VCaP (cell line): ENCODE measurements at regions not wholly inside any gene's neighbourhood (a gene's known extent, or its start where the extent isn't known, plus 50 kb on each side); places are given as distances from the start of the nearest gene placed in this dataset.

Experiments
- H3K27ac ChIP-seq: fragments of 450-650 bp; 2 replicates; pipeline ENCODE4 v1.5.1; 2017
- TF ChIP-seq, protein P1 (sequence below): fragments of 450-650 bp; conservative IDR thresholded peaks from 2 replicates; pipeline ENCODE4 v1.5.1; 2017; ENCODE audit warnings: mild to moderate bottlenecking, moderate library complexity

DNA sequence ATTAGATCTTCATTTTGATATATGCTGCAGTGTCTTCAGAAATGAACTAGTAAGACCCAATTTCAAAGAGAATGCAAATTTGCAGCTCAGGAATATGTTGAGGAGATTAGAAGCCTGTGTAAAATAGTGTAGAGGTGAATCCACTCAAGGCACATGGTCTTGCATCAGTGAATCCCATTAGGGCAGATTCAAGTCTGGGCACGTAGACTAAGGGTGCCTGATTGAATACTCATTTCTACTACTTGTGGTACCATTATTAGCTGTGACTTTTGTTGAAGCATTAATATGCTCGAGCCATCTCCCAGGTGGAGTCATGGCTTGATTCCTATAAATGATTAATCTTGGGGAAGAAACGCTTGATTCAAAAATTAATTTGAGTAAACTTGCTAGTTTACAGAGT is 129.4 kb downstream of the AKAP11 start:
- no peak overlapping the region for H3K27ac ChIP-seq
- TF ChIP-seq, protein P1, sequence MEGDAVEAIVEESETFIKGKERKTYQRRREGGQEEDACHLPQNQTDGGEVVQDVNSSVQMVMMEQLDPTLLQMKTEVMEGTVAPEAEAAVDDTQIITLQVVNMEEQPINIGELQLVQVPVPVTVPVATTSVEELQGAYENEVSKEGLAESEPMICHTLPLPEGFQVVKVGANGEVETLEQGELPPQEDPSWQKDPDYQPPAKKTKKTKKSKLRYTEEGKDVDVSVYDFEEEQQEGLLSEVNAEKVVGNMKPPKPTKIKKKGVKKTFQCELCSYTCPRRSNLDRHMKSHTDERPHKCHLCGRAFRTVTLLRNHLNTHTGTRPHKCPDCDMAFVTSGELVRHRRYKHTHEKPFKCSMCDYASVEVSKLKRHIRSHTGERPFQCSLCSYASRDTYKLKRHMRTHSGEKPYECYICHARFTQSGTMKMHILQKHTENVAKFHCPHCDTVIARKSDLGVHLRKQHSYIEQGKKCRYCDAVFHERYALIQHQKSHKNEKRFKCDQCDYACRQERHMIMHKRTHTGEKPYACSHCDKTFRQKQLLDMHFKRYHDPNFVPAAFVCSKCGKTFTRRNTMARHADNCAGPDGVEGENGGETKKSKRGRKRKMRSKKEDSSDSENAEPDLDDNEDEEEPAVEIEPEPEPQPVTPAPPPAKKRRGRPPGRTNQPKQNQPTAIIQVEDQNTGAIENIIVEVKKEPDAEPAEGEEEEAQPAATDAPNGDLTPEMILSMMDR: no peak

DNA sequence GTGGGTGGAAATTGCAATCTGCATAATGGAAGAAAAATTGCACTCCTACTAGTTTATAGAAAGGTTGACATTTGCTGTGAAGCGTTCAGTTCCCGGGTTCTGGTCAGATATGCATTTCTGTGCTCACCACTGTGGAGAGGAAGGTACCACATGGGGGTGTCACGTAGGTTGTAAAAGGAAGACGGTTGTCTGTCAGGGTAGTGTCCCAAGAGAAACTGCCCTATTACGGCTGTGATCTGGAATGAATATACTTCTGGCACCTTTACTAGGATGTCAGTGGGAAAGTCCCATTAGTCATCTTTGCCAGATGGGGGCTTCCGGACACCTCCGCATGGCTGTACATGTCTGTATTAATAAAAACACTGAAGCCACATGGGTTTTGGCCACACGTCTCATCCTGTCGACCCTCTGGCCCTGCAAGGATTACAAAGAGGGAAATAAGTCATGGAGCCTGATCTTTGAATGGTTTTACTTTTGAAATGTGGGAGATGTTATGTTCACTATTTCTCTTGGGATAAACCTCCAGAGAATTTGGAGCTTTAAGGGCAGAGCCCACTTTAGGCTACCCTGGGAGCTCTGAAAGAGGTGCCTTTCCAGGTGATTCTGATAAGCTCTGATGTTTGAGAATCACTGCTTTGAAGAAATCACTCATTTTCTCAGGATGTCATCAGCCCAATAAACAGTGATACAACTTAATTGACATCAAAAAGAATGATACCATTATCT is 133.9 kb downstream of the AKAP11 start:
- TF ChIP-seq, protein P1: no peak
- no peak overlapping the region for H3K27ac ChIP-seq

DNA sequence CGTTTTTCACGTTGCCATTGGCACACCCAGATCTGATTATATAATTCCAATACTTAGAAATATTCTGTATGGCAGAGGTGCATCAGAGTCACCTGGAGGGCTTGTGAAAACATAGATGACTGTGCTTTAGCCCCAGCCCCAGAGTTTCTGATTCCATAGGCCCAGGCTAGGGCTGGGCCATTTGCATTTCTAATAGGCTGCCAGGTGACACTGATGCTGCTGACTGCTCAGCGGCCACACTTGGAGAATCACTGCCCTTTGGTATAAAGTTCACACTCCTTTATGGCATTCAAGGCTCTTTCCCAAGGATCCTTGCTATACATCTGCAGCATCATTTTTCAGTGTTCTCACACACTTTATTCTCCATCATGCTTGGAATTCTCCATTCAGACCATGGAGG is 137.1 kb downstream of the AKAP11 start:
- H3K27ac ChIP-seq: no peak overlapping the region
- TF ChIP-seq, protein P1: no peak

DNA sequence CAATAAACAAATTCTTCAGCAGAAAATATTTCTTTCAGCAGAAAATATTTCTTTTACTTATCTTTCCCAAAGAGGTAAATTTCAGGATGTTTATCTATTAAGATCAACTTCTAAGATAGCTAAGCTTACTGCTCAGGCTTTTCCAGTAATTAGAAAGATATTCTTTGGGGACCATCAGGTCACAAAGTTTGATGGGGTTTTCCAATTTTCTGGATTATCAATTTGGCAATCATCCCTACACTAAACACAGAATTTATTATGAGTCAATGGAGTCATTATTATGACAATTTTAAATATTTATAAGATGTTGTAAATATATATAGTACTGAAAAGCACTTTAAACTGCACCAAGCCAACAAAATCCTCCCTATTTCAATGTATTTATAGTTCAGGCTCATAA is 137.6 kb downstream of the AKAP11 start:
- no peak overlapping the region for H3K27ac ChIP-seq

DNA sequence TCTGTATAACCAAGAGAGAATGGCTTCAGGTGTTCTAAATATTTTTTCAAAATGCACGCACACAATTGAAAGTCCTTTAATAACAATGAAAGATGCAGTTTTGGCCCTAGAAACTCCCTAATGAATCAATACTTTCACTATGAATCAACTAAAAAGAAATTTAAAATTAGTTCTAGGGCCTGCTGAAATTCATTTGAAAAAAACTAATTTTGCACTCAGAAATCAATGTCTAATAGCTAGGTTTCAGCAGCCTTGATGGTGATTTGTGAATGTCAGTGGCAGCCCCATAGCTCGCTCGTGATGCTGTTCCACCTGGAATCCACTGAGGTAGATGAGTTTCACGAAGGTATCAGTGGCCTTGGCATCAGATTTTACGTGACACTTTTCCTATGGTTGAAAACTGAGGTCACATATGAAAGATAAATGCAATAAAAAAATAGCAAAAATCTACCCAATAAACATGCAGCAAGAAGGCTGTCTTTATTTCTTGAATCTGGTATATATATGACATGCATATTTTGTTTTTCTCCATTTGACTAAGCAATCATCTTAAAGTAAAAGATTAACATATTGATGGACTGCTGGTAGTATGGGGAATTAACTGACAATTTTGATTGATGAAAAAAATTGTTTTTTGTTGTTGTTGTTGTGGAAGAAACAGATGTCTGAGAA is 141.0 kb downstream of the AKAP11 start:
- TF ChIP-seq, protein P1: no peak

More for the DNA sequence above, 137.6 kb downstream of the AKAP11 start:
- TF ChIP-seq, protein P1: no peak

DNA sequence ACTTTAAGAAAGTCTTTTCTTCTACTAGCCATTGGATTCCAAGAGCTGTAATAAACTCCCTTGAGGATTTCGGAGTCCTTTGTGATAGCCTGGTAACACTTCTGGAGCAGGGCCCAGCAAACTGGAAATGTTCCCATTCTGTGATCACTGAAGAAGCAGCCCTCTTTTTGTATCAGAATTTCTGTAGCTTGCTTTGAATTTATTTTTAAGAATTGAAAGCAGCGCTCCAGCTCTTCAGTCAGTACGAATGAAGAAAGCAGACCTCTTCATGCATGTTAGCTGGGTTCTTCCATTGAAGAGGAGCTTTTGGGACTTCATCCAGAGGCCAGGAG is 141.5 kb downstream of the AKAP11 start:
- TF ChIP-seq, protein P1: no peak

More for the DNA sequence above, 141.0 kb downstream of the AKAP11 start:
- no peak overlapping the region for H3K27ac ChIP-seq

DNA sequence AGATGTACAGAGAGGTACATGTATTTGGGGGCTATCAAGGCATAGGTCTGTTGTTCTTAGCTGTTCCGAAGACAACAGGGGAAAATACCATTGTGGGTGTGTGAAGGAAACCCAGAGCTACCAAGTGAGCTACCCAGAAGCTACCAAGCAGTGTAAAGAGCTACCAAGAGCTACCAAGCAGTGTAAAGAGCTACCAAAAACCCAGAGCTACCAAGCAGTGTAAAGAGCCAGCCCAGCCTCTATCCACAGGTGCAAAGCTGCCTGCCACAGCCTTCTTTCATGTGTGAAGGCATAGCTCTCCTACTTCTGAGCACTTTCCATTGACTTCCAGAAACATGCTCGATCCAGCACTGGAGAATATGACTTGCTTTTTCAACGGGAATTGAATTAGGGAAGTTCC is 145.7 kb downstream of the AKAP11 start:
- no peak overlapping the region for H3K27ac ChIP-seq
- TF ChIP-seq, protein P1: no peak

More for the DNA sequence above, 141.5 kb downstream of the AKAP11 start:
- no peak overlapping the region for H3K27ac ChIP-seq
